Activated naive CD4-positive, alpha-beta T cell treated with Interleukin-2 at 50 U/mL for 16 hours (primary cell): ENCODE measurements at regions not wholly inside any gene's neighbourhood (a gene's known extent, or its start where the extent isn't known, plus 50 kb on each side); places are given as distances from the start of the nearest gene placed in this dataset.
"Not testable (repeated sequence)": the region's sequence is repeated elsewhere in the genome, so short reads cannot be mapped to it uniquely, and the experiment has no call there.

ENCODE experiments used
- DNase-seq: peaks from one replicate; pipeline ENCODE4 v3.0.0-alpha.2; 2020

GRCh38 chr2:236376566-236377244 lies 112.5 kb upstream of the ASB18 start:
- no peak for DNase-seq

- DNase-seq: no peak
These were observed 115.9 kb upstream of the ASB18 start for GRCh38 chr2:236380051-236380612.

- not testable (repeated sequence) for DNase-seq
These were observed 117.0 kb upstream of the ASB18 start for GRCh38 chr2:236381253-236381652.

GRCh38 chr2:236389284-236390216 lies 125.3 kb upstream of the ASB18 start:
- DNase-seq: not testable (repeated sequence)

GRCh38 chr2:236393101-236393500 lies 128.9 kb upstream of the ASB18 start:
- DNase-seq: no peak

- DNase-seq: no peak
These were observed 129.4 kb upstream of the ASB18 start for GRCh38 chr2:236393581-236393980.

GRCh38 chr2:236394571-236394970 lies 130.4 kb upstream of the ASB18 start:
- no peak for DNase-seq

GRCh38 chr2:236395067-236395466 lies 130.9 kb upstream of the ASB18 start:
- no peak for DNase-seq

- DNase-seq: no peak
These were observed 132.7 kb upstream of the ASB18 start for GRCh38 chr2:236396818-236397350.

- DNase-seq: no peak
These were observed 133.5 kb upstream of the ASB18 start for GRCh38 chr2:236397681-236398080.

GRCh38 chr2:236399409-236399808 lies 135.2 kb upstream of the ASB18 start:
- DNase-seq: no peak

- no peak for DNase-seq
These were observed 135.9 kb upstream of the ASB18 start for GRCh38 chr2:236400046-236400574.

- no peak for DNase-seq
These were observed 136.6 kb upstream of the ASB18 start for GRCh38 chr2:236400594-236401360.

- DNase-seq: no peak
These were observed 138.0 kb upstream of the ASB18 start for GRCh38 chr2:236402033-236402790.

GRCh38 chr2:236403125-236403524 lies 138.9 kb upstream of the ASB18 start:
- DNase-seq: no peak

GRCh38 chr2:236403811-236404210 lies 139.6 kb upstream of the ASB18 start:
- DNase-seq: no peak

- DNase-seq: no peak
These were observed 140.1 kb upstream of the ASB18 start for GRCh38 chr2:236404346-236404745.

- no peak for DNase-seq
These were observed 141.2 kb upstream of the ASB18 start for GRCh38 chr2:236405357-236405756.

GRCh38 chr2:236408090-236408489 lies 143.9 kb upstream of the ASB18 start:
- DNase-seq: no peak

- no peak for DNase-seq
These were observed 144.6 kb upstream of the ASB18 start for GRCh38 chr2:236408786-236409185.

GRCh38 chr2:236415684-236416444 lies 151.7 kb upstream of the ASB18 start:
- no peak for DNase-seq
